Sigmoid colon (tissue), 6 donors: ENCODE measurements at regions not wholly inside any gene's neighbourhood (a gene's known extent, or its start where the extent isn't known, plus 50 kb on each side); places are given as distances from the start of the nearest gene placed in this dataset.

Source experiments
- DNase-seq: peaks from one replicate; pipeline ENCODE4 v3.0.0-alpha.2; 2019
- H3K27ac ChIP-seq, 4 donors: fragments of 200-600 bp; sonication (generic); one replicate each; pipeline ENCODE4 v1.5.1; 2016 to 2019; ENCODE audit warnings: mild to moderate bottlenecking in 1 of 4
- H3K27me3 ChIP-seq, 3 donors: fragments of 200-600 bp; sonication (generic); one replicate each; pipeline ENCODE4 v1.5.1; 2019; ENCODE audit warnings: mild to moderate bottlenecking in 1 of 3
- H3K36me3 ChIP-seq, 4 donors: fragments of 200-600 bp; sonication (generic); one replicate each; pipeline ENCODE4 v1.5.1; 2016 to 2019
- H3K4me1 ChIP-seq, 4 donors: fragments of 200-600 bp; sonication (generic); one replicate each; pipeline ENCODE4 v1.5.1; 2017 to 2019
- H3K4me3 ChIP-seq, 4 donors: fragments of 200-600 bp; sonication (generic); one replicate each; pipeline ENCODE4 v1.5.1; 2017 to 2019; ENCODE audit warnings: mild to moderate bottlenecking in 2 of 4, moderate library complexity in 1 of 4
- H3K9me3 ChIP-seq, 4 donors: fragments of 200-600 bp in 3 of 4; sonication (generic) in 3 of 4; one replicate each; pipeline versions ENCODE4 v1.5.1 to v1.6.1; 2013 to 2019
- CTCF ChIP-seq, 4 experiments: fragments of 450-650 bp in 3 of 4; fragments of 200-600 bp in 1 of 4; IDR thresholded peaks; one replicate each; pipeline ENCODE4 v1.5.1; 2016 to 2019; ENCODE audit warnings: antibody characterized with exemption in 4 of 4, mild to moderate bottlenecking in 3 of 4, moderate library complexity in 2 of 4
- EP300 ChIP-seq, 4 donors: sonication (generic); formaldehyde crosslinking; IDR thresholded peaks; one replicate each; pipeline ENCODE4 v1.6.1; 2017; ENCODE audit warnings: antibody characterized with exemption in 4 of 4
- POLR2A ChIP-seq, 2 donors: fragments of 450-650 bp; IDR thresholded peaks; one replicate each; pipeline ENCODE4 v1.6.1; 2016; ENCODE audit warnings: antibody characterized with exemption in 2 of 2, mild to moderate bottlenecking in 2 of 2, moderate library complexity in 2 of 2
- POLR2AphosphoS5 ChIP-seq, 4 donors: sonication (generic); formaldehyde crosslinking; IDR thresholded peaks; one replicate each; pipeline ENCODE4 v1.6.1; 2017; ENCODE audit warnings: antibody characterized with exemption in 4 of 4
- WGBS, 2 donors: extraction: QIAGEN DNeasy Blood & Tissue Kit; methylation state at CpG; one replicate each; pipeline ENCODE4 v1.1.7; 2013; 5-methylcytosine and 5-hydroxymethylcytosine counted together
- intact Hi-C: fragments of 100-400 bp; cut with DNase I; formaldehyde crosslinking; loops from one replicate; pipeline ENCODE4 v1.15.1; 2023
- donor health status: healthy with polysubstance abuse.
- donor health status: healthy.

DNA sequence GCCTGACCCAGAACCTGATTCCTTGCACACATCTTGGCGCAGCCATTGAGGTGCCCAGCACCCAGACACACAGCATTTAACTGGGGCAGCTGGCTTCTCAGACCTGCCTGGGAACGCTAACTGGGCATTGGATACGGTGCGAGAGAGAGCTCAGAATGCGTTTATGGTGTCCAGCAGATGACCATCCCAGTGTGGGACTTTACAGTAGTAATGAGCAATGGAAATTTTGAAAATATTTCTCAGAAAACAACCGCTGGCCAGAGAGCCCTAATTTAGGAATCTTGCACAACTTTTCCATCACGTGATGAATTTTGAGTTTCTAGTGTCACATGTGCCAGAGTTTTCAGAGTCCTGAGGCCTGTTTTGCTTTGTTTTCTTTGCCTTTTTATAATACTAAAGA lies 78.2 kb upstream of the SEC61G start:
- Histone ChIP-seq H3K36me3 (no peaks in the 10 kb centered on the region), H3K27ac (peak overlapping the region in 2 of 4 donors; percentile 28 to 53), H3K27me3 (peaks cover 0 to 5% (median 0%) of the 10 kb centered on the region in 3 donors), H3K9me3 (no peaks in the 10 kb centered on the region), H3K4me3 (no peak overlapping the region), H3K4me1 (peaks cover 0 to 5% (median 0%) of the 10 kb centered on the region in 4 donors)
- intact Hi-C loops, result no loop called here
- TF ChIP-seq EP300 (IDR thresholded peaks at IDR 0.05), result no peak
- TF ChIP-seq POLR2AphosphoS5 (IDR thresholded peaks at IDR 0.05), result peak in 1 of 4 donors; percentile 47
- TF ChIP-seq CTCF (IDR thresholded peaks at IDR 0.05), result no peak
- no peak for TF ChIP-seq POLR2A (IDR thresholded peaks at IDR 0.05)
- DNase-seq, result no peak
- WGBS, 2 donors, result 91 to 92% methylated on average over 7 of the region's 7 CpGs

DNA sequence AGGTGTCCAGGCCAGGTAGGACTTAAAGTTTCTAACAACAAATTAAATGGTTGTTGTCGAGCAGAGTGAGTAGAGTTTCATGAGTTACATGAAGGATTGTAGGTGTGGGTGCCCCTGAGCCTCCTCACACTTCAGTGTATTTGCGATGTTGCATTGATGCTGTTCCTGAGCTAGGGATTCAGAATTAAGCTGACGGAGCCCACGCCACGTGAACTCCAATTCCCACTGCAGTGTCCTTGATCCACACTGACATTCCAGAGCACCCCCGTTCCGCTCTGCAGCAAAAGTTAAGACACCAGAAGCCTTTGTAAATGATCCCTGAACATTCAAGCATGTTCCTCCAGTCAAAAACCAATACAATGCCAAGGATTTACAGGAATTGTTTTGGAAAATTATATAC lies 78.8 kb upstream of the SEC61G start:
- no peak for TF ChIP-seq POLR2A (IDR thresholded peaks at IDR 0.05)
- no peak for TF ChIP-seq EP300 (IDR thresholded peaks at IDR 0.05)
- TF ChIP-seq CTCF (IDR thresholded peaks at IDR 0.05), result no peak
- TF ChIP-seq POLR2AphosphoS5 (IDR thresholded peaks at IDR 0.05), result no peak
- intact Hi-C loops, result no loop called here
- Histone ChIP-seq H3K27ac (peak overlapping the region in 2 of 4 donors; percentile 28 to 53), H3K36me3 (no peaks in the 10 kb centered on the region), H3K27me3 (peaks cover 0 to 5% (median 0%) of the 10 kb centered on the region in 3 donors), H3K9me3 (no peaks in the 10 kb centered on the region), H3K4me1 (peaks cover 0 to 5% (median 0%) of the 10 kb centered on the region in 4 donors), H3K4me3 (no peak overlapping the region)
- DNase-seq, result no peak
- 85 to 94% methylated on average over 7 of the region's 7 CpGs for WGBS, 2 donors

DNA sequence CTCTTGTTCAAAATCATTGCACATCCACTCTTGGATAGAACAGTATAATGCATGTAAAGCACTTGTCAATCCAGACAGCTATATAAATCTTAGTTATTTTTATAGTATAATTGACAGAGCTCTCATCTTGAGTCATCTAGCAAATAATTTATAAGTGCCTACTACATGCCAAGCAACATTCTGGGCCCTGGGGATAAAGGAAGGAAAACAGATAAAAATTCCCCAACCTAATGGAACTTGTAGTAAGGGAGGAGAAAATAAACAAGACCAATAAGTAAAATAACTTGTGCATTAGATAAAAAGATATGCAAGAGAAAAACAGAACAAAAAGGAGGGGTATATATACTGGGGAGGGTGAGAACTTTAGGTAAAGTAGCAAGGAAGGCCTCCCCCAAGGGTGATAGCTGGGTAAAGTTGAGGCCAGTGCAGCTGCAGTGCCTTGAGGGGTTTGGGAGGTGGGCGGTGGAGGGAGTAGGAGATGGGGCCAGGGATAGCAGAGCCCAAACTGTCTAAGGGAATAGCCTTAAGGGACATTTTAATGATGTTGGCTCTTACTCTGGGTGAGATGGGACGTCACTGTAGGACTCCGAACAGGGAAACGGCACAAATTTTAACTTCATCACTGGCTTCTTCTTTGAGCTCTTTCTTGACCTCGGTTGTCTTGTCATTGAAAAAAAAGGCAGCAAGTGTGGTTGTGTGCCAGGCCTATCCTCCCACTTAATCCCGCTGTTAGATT lies 79.3 kb upstream of the SEC61G start:
- Histone ChIP-seq H3K27ac (no peak overlapping the region), H3K36me3 (no peaks in the 10 kb centered on the region), H3K4me1 (peaks cover 0 to 5% (median 0%) of the 10 kb centered on the region in 4 donors), H3K4me3 (no peak overlapping the region), H3K9me3 (no peaks in the 10 kb centered on the region), H3K27me3 (peaks cover 0 to 5% (median 0%) of the 10 kb centered on the region in 3 donors)
- WGBS, 2 donors, result 83 to 85% methylated on average over 6 of the region's 6 CpGs
- TF ChIP-seq CTCF (IDR thresholded peaks at IDR 0.05) (no peak), POLR2A (IDR thresholded peaks at IDR 0.05) (no peak), EP300 (IDR thresholded peaks at IDR 0.05) (no peak), POLR2AphosphoS5 (IDR thresholded peaks at IDR 0.05) (no peak)
- intact Hi-C loops, result no loop called here
- DNase-seq, result no peak

DNA sequence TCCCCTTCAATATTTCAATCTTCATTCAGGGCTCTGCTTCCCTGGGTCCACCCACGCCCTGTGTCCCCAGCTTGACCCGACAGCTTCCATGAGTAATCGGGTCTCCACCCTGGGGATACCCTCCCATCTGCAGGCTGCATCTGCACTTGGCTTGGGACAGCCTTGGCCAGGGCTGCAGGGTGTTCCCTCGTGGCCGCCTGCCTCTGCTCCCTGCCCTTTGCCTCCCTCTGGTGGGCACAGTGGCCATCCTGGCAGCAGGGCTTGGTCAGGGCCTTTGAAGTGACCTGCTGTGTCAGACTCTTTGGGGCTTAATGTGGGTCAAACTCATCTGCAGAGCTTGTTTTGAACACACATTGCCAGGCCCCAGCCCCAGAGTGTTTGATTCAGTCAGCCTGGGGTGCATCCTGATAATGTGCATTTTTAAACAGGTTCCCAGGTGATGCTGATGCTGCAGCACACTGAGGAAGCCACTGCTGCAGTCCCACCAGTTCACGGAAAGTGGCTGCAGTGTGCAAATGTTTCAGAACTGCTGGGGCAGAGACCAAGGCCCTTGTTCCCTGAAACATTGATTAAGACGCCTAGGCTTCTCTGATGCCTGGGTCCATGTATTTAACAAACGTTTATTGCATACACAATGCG lies 80.7 kb upstream of the SEC61G start:
- H3K4me3 ChIP-seq, result no peak overlapping the region
- H3K27me3 ChIP-seq, result peaks cover 0 to 5% (median 0%) of the 10 kb centered on the region in 3 donors
- intact Hi-C loops, result no loop called here
- TF ChIP-seq POLR2AphosphoS5 (IDR thresholded peaks at IDR 0.05) (no peak), POLR2A (IDR thresholded peaks at IDR 0.05) (no peak), EP300 (IDR thresholded peaks at IDR 0.05) (no peak), CTCF (IDR thresholded peaks at IDR 0.05) (peak in 1 of 4 experiments; percentile 30)
- peak; percentile 76 for DNase-seq
- no peaks in the 10 kb centered on the region for H3K36me3 ChIP-seq
- H3K9me3 ChIP-seq, result no peaks in the 10 kb centered on the region
- no peak overlapping the region for H3K27ac ChIP-seq
- peaks cover 0 to 5% (median 0%) of the 10 kb centered on the region in 4 donors for H3K4me1 ChIP-seq
- 63 to 64% methylated on average over 9 of the region's 9 CpGs for WGBS, 2 donors
